Left renal cortex interstitium (tissue), 4 donors: ENCODE measurements at regions not wholly inside any gene's neighbourhood (a gene's known extent, or its start where the extent isn't known, plus 50 kb on each side); places are given as distances from the start of the nearest gene placed in this dataset.

Experiments
- DNase-seq, 4 donors: peaks; one replicate each; pipeline ENCODE4 v3.0.0-alpha.2; 2013; ENCODE audit warnings: low read depth in 4 of 4, low spot score in 2 of 4, missing footprints in 1 of 4

- DNase-seq, result peak in 3 of 4 donors; percentile 15 to 25 (median 19)
Observed at GRCh38 chr4:119933606-119934005, 133.0 kb downstream of the MAD2L1 start.

DNA sequence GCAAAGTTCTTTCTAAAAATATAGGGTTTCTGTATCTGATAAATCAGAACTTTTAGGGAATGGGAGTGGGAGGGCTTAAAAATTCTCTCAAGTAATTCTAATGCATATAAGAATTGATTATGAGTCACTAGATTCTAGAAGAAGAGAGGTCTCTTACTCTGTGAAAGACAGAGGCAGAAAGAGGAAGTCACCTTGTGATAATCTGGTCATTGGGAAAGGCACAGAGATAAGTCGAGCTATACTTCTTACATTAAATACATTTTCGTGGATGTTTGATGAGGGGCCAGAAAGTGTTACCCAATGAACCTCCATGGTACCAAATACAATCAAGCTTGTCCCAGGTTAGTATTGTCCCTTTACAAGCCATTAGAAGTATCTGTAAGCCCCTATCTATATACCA lies 134.4 kb downstream of the MAD2L1 start:
- no peak for DNase-seq

DNA sequence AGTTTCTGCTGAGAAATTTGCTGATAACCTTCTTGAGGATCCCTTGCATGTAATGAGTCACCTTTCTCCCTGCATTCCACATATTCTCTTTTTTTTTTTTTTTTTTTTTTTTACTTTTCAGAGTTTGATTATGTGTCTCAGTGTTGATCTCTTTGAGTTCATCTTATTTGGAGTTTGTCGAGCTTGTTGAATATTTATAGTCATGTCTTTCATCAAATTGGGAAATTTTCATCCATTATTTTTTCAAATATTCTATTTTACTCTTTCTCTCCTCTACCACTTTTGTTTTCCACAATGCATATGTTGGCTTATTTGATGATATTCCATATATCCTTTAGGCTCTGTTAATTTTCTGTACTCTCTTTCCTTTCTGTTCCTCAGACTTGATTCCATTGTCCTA lies 136.1 kb downstream of the MAD2L1 start:
- DNase-seq, result no peak

DNA sequence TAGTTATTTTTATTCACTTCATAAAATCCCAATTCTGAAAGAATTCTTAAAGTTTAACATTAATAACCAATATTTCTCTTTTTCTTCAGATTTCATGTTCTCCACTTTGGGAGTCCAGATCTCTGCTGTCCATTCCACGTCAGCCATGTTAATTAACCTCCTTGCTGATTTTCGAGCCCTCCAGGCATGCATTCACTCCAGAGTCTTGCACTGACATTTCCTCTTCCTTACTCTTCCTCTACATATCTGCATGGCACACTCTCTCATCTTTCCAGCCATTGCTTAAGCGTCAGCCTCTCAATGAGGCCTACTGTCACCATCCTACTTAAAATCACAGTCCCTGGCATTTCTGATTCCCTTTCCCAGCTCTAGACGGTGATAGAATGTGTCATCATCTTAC lies 144.8 kb downstream of the MAD2L1 start:
- no peak for DNase-seq

DNA sequence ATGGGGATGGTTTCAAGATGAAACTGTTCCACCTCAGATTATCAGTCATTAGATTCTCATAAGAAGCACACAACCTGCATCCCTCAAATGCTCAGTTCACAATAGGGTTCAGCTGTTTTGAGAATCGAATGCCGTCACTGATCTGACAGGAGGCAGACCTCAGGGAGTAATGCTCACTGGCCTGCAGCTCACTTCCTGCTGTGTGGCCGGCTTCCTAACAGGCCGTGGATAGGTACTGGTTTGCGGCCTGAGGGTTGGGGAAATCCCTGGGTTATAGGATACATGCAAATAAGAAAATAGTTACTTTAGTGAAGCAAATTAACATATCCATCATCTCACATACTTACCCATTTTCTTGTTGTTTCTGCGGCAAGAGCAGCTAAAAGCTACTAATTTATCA lies 160.4 kb downstream of the MAD2L1 start:
- no peak for DNase-seq

GRCh38 chr4:119898211-119898610 lies 168.4 kb downstream of the MAD2L1 start:
- DNase-seq, result no peak

DNA sequence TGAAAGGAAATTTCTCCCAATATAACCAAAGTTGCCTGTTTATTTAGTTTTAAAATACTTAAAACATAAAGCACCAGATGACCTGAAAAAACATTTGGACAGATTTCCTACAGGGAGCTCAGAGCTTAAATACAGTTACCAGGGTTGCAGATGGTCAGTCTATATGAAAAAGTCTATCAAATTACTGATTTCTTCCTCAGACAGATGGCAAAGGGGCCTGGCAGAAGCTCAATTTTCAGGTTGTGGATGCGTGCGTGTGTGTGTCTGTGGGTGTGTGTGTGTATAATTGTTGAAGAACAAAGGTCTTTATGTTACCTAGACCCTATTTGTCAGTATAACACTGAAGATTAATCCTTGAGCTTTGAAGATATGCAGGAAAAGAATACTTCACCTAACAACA lies 169.4 kb downstream of the MAD2L1 start:
- no peak for DNase-seq

DNA sequence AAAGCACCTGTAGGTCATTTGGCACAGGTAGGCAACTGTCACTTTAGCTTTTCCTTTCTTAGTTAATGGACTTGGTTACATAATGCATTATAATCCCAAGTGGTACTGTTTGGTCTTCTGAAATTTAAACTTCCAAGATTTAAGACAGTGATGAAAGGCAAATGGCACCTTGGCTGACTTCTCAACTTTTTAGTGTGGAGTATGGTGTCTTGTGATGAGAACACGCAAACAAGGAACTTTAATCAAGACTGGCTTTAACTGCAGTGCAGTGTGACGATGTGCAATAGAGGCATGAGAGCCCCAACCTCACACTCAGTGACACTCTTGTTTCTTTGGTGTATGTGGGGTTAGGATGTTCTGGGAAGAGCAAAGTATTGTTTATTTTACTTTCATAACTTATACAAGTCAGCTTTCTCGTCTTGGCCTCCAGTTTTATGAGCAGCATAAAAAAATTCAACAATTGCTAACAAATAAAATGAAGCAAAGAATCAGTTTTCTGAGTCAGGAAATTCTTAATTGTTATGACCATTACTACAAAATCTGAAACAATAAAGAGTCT lies 171.9 kb downstream of the MAD2L1 start:
- no peak for DNase-seq

DNA sequence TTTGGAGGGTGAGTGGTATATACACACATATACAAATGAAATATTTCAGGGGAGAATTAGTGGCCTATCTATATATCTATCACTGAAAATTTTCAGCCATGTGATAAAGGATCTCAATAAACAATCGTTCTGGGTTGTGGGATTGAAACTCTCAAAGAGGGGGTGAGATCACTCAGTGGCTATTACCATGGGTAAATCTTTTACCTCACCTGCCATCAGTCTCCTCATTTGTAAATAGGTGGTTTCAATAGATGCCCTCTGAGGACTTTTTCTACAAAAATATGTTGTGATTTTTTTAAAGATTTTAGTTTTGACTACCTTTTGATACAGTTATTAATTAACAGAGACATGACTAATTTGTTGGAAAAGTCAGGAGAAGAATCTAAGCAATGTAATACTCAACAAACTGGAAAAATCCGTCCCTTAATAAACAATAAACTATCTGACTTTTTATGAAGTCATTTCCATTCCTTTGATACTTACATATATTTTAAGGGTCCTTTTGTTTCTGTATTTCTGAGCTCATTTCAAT lies 192.8 kb downstream of the MAD2L1 start:
- no peak for DNase-seq

DNA sequence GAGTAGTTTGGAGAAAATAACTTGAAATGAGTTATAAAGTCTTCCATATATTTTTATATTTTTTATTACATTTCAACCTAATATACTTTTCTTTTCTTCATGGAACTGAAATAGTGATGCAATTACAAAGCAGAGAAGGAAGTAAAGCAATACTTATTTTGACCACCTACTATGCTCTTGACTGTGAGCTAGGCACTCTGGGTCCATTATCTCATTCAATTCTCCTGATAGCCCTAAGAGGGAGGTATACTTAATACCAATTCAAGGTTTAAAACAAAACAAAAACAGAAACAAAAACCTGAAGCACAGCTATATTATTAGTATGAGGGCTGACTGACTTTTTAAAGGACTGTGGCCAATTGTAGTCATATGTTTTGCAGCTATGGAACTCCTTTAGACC lies 193.5 kb downstream of the MAD2L1 start:
- DNase-seq, result no peak

DNA sequence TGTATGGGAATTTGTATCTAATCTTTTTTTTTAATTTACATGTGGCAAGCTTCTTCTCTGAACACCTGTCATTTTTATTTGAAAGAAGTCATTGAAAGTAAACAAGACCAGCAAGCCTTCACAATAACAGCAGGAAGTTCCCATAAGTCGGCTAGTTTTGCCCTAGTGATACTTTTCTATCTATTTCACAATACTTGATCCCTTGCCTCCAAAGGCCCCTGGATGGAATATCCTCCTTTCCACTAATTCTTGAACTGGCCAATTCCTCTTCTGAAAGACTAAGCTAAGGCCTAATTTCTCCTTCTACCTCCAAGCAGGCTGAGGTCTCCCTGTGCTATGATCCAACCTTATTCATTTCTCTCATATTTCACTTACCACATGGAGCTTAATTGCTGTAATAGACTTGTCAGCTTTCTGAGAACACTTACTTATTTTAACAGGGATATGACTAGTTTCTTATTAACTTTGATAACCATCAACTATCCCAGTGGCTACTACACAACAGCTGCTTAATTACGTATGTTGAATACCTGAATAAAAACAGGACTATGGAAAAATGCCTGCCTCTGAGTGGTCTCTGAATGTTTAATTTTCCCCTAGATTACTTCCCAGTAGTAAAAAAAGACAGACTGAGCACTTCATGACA lies 194.2 kb downstream of the MAD2L1 start:
- DNase-seq, result no peak

DNA sequence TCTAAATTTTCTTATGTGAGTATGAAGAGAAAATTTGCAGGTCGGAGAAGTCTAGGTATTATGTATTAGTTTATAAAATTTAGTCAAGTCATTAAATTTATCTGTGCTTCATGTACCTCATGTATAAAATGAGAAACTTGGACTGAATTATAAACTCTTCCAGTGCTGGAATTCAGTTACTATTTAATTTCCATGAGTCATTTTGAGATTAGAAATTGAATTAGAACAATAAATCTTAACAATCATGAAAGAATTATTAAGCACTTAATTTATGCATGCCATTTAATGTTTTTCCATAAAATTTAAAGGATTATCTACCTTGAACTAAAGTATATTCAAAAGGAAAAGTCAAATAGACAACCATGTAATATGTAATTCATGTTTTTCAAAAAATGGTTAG lies 195.8 kb downstream of the MAD2L1 start:
- DNase-seq, result no peak

GRCh38 chr4:119865789-119866188 lies 200.9 kb downstream of the MAD2L1 start:
- no peak for DNase-seq

- DNase-seq, result no peak
Observed at GRCh38 chr4:119865389-119865788, 201.3 kb downstream of the MAD2L1 start.

DNA sequence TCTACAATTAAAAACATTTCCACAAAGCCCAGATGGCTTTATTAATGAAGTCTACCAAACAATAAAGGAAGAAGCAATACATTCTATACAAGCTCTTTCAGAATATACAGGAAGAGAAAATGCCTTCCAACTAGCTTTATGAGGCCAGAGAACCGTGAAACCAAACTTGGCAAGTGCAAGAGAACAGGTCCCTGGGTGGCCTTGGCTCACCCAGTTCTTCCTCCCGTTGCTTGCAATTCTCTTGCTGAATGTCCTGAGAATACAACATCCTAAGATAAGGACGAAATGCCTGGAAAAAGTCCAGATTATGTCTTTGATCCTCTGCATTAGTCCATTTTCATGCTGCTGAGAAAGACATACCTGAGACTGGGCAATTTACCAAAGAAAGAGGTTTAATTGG lies 204.9 kb downstream of the MAD2L1 start:
- DNase-seq, result no peak

GRCh38 chr4:119858176-119858575 lies 208.5 kb downstream of the MAD2L1 start:
- no peak for DNase-seq

GRCh38 chr4:119854364-119854763 lies 212.3 kb downstream of the MAD2L1 start:
- no peak for DNase-seq

- DNase-seq, result no peak
Observed at GRCh38 chr4:119851649-119852048, 215.0 kb downstream of the MAD2L1 start.

- no peak for DNase-seq
Observed at GRCh38 chr4:119841361-119841760, 212.8 kb upstream of the PDE5A start.

DNA sequence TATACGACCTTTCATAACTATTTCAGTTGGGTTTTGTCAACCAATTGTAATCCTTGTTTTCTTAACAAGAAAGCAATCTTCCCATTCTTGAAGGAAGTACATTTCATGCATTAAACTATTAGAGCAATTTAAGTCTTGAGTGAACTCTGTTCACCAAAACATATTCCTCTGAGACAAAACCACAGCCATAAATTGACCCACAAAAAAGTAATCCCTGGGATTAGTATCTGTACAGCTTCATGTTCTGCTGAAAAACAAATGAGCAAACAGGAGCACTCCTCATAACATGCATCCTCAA lies 207.0 kb upstream of the PDE5A start:
- no peak for DNase-seq

DNA sequence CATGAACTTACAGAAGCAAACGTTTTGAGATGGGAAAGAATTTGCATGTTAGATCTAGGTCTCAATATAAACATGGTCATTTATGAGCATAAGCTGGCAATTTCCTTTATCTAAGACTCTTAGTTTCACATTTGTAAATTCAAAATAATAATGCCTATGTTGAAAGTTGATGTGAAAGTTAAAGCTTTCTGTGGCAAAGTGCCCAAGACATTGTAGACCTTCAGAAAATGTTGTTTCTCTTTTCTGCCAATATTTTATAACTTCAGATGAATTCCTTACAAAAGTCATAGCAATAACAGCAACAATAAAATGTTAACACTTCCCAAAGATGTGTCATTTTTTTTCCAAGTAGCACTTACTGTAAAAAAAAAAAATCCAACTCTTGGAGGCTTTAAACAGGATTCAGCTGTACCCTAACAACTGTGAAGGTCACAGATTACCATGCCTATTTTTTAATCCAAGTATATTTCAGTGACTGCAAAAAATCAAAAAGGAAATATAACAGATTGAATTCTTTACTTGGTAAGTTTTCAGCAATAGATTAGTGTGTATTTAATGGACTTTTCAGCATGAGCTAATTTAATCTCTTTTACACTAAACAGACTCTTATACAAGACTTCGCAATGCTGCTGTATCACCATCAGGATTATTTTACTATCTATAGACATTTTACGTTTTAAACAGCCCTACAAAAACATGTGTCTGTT lies 206.5 kb upstream of the PDE5A start:
- no peak for DNase-seq

DNA sequence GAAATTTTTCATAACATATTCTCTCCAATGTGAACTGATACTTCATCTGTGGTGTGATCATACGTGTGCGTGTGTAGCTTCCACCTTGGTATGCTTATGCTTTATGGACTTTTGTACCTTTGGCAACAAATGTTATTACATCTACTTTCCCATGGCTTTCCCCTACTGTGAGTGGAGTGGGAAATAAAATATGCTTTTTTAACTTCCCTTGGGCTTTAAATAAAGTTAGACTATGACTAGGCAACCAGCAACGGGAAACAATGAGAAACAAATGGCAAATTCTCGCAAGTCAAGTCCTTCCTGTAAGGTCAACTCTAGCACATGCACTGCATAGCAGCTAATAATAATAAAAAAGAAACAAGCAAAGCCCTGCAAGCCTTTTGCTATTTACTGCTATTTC lies 205.0 kb upstream of the PDE5A start:
- DNase-seq, result no peak
